Uterus (tissue), 3 donors: ENCODE measurements at regions not wholly inside any gene's neighbourhood (a gene's known extent, or its start where the extent isn't known, plus 50 kb on each side); places are given as distances from the start of the nearest gene placed in this dataset.

Experiments used
- DNase-seq, 2 donors: peaks; one replicate each; pipeline ENCODE4 v3.0.0-alpha.2; 2019 to 2020
- H3K27ac ChIP-seq, 2 donors: fragments of 200-600 bp; sonication (generic); 1 replicate in 1 of 2; 2 replicates in 1 of 2; pipeline ENCODE4 v1.5.1; 2016 to 2018
- H3K27me3 ChIP-seq, 2 donors: fragments of 200-600 bp; sonication (generic); one replicate each; pipeline ENCODE4 v1.5.1; 2018 to 2019; ENCODE audit warnings: control low read depth in 1 of 2
- H3K36me3 ChIP-seq, 2 donors: fragments of 200-600 bp; sonication (generic); one replicate each; pipeline ENCODE4 v1.5.1; 2019; ENCODE audit warnings: control low read depth in 1 of 2
- H3K4me1 ChIP-seq, 2 donors: fragments of 200-600 bp; sonication (generic); one replicate each; pipeline ENCODE4 v1.5.1; 2018 to 2019; ENCODE audit warnings: control low read depth in 1 of 2
- H3K4me3 ChIP-seq, 2 donors: fragments of 200-600 bp; sonication (generic); 1 replicate in 1 of 2; 2 replicates in 1 of 2; pipeline ENCODE4 v1.5.1; 2018 to 2019; ENCODE audit warnings: mild to moderate bottlenecking in 1 of 2
- H3K9me3 ChIP-seq, 2 donors: fragments of 200-600 bp; sonication (generic); one replicate each; pipeline ENCODE4 v1.5.1; 2019; ENCODE audit warnings: control low read depth in 1 of 2
- POLR2A ChIP-seq, 2 donors: fragments of 450-650 bp; IDR thresholded peaks; one replicate each; pipeline ENCODE4 v1.6.1; 2016; ENCODE audit warnings: antibody characterized with exemption in 2 of 2, mild to moderate bottlenecking in 1 of 2, moderate library complexity in 1 of 2
- intact Hi-C: fragments of 100-400 bp; cut with DNase I; formaldehyde crosslinking; loops from one replicate; pipeline ENCODE4 v1.15.1; 2023; ENCODE audit warnings: low total_unique reads
- TF ChIP-seq, protein P1 (sequence below), 4 experiments: fragments of 200-600 bp in 2 of 4; fragments of 450-650 bp in 2 of 4; sonication (generic) in 2 of 4; IDR thresholded peaks; one replicate each; pipeline ENCODE4 v1.5.1; 2016 to 2019; ENCODE audit warnings: antibody characterized with exemption in 4 of 4, mild to moderate bottlenecking in 2 of 4, moderate library complexity in 1 of 4
- donor health status: DM: yes; HTN: yes; CAD: no.

- Histone ChIP-seq H3K9me3 (no peaks in the 10 kb centered on the region), H3K4me3 (no peak overlapping the region), H3K27me3 (no peaks in the 10 kb centered on the region), H3K4me1 (no peaks in the 10 kb centered on the region), H3K36me3 (no peaks in the 10 kb centered on the region), H3K27ac (no peak overlapping the region)
- intact Hi-C loops = no loop called here
- TF ChIP-seq, protein P1, sequence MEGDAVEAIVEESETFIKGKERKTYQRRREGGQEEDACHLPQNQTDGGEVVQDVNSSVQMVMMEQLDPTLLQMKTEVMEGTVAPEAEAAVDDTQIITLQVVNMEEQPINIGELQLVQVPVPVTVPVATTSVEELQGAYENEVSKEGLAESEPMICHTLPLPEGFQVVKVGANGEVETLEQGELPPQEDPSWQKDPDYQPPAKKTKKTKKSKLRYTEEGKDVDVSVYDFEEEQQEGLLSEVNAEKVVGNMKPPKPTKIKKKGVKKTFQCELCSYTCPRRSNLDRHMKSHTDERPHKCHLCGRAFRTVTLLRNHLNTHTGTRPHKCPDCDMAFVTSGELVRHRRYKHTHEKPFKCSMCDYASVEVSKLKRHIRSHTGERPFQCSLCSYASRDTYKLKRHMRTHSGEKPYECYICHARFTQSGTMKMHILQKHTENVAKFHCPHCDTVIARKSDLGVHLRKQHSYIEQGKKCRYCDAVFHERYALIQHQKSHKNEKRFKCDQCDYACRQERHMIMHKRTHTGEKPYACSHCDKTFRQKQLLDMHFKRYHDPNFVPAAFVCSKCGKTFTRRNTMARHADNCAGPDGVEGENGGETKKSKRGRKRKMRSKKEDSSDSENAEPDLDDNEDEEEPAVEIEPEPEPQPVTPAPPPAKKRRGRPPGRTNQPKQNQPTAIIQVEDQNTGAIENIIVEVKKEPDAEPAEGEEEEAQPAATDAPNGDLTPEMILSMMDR (IDR thresholded peaks at IDR 0.05) = no peak
- TF ChIP-seq POLR2A (IDR thresholded peaks at IDR 0.05) = no peak
- no peak for DNase-seq
These were observed 218.0 kb upstream of the ZFHX3 start for GRCh38 chr16:73265935-73266334.

DNA sequence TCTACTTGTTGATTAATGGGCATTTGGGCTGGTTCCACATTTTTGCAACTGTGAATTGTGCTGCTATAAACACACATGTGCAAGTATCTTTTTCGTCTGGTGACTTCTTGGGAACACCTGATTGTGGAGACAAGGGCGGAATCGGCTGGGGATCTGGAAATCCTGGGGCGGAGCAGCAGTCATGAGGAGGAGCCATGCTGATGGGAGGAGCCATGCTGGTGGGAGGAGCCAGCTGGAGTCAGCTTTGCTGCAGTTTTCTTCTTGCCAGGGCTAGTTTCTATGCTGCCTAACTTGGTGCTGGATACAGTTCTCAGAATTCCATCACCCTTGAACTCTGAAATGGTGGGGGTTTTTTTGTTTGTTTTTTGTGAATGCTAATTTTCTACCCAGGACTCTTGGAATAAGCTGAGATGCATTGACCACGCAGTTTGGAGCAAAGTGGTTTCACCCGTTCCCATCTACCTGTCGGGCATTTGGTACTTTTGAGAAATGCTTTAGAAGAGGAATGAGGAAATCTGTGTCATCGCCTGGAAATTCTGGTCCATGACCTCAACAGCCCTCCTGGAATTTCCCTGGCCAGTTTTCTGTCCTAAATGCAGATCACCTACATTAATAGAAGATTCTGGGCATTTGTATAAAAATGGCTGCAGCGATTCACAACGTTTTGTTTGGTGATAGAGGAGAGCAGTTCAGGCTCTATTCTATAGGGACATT is 217.4 kb upstream of the ZFHX3 start:
- no peaks in the 10 kb centered on the region for H3K4me1 ChIP-seq
- H3K9me3 ChIP-seq = no peaks in the 10 kb centered on the region
- H3K4me3 ChIP-seq = no peak overlapping the region
- H3K27me3 ChIP-seq = no peaks in the 10 kb centered on the region
- intact Hi-C loops = no loop called here
- TF ChIP-seq, protein P1 (IDR thresholded peaks at IDR 0.05) = no peak
- no peak for TF ChIP-seq POLR2A (IDR thresholded peaks at IDR 0.05)
- no peak overlapping the region for H3K27ac ChIP-seq
- no peaks in the 10 kb centered on the region for H3K36me3 ChIP-seq
- no peak for DNase-seq

DNA sequence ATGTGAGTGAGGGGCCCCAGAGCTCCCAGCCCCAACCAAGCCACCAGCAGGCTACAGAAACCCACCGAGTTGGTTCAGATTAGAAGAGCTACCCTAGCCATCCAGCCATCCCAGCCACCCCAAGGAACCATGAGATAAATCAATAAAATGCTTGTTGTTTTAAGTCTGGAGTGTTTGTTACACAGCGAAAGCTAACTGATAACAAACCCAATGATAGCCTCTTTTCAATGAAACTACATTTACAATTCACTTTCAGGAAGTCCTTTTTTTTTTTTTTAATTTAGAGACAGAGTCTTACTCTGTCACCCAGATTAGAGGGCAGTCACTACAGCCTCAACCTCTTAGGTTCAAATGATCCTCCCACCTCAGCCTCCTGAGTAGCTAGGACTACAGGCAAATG is 215.0 kb upstream of the ZFHX3 start:
- Histone ChIP-seq H3K9me3 (no peaks in the 10 kb centered on the region), H3K36me3 (no peaks in the 10 kb centered on the region), H3K4me1 (no peaks in the 10 kb centered on the region), H3K27ac (no peak overlapping the region), H3K4me3 (no peak overlapping the region), H3K27me3 (no peaks in the 10 kb centered on the region)
- no peak for DNase-seq
- TF ChIP-seq POLR2A (IDR thresholded peaks at IDR 0.05) = no peak
- TF ChIP-seq, protein P1 (IDR thresholded peaks at IDR 0.05) = no peak
- intact Hi-C loops = no loop called here

DNA sequence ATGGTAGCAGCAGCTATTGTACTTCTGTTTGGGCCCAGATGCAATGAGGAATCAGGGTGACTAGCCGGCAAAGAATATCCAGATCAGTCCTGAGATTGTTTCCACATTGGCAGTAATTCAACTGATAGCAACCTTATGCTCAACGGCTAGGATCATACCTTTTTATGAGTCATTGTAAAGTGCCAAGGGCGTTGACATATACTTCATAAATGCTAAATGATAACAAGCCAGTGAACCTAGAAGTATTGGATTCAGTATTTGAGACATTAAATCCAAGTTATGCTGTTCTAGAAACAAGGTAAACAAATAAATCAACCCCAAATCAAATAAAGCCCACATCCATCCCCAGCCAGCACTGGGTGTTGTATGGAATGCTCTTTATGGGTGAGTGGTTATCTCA is 207.1 kb upstream of the ZFHX3 start:
- H3K27ac ChIP-seq = no peak overlapping the region
- H3K4me1 ChIP-seq = no peaks in the 10 kb centered on the region
- intact Hi-C loops = no loop called here
- no peaks in the 10 kb centered on the region for H3K27me3 ChIP-seq
- H3K9me3 ChIP-seq = no peaks in the 10 kb centered on the region
- no peaks in the 10 kb centered on the region for H3K36me3 ChIP-seq
- DNase-seq = no peak
- no peak overlapping the region for H3K4me3 ChIP-seq
- no peak for TF ChIP-seq POLR2A (IDR thresholded peaks at IDR 0.05)
- TF ChIP-seq, protein P1 (IDR thresholded peaks at IDR 0.05) = no peak

GRCh38 chr16:73253922-73254480 is 206.1 kb upstream of the ZFHX3 start:
- Histone ChIP-seq H3K4me1 (no peaks in the 10 kb centered on the region), H3K36me3 (no peaks in the 10 kb centered on the region), H3K27ac (no peak overlapping the region), H3K9me3 (no peaks in the 10 kb centered on the region), H3K27me3 (no peaks in the 10 kb centered on the region), H3K4me3 (no peak overlapping the region)
- TF ChIP-seq, protein P1 (IDR thresholded peaks at IDR 0.05) = no peak
- TF ChIP-seq POLR2A (IDR thresholded peaks at IDR 0.05) = no peak
- intact Hi-C loops = no loop called here
- no peak for DNase-seq
